ENCODE measurements at regions not wholly inside any gene's neighbourhood (a gene's known extent, or its start where the extent isn't known, plus 50 kb on each side); places are given as distances from the start of the nearest gene placed in this dataset.

DNA sequence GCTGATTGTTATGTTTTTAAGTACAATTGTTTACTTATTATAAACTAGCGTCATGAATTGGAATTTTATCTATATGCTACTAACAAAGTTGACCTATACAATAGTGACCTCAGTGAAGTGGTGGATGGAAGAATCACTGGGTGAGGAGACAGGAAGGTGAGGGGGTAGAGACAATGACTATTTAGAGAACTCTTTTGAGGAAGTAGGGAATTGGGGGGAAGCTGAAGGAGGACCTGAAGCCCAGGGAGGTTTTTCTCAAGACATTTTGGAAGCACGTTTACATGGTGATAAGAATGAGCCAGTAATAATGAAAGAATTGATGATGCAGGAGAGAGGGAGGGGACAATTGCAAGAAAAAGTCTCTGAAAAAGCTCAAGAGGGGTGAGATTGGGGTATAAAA, 96.4 kb downstream of the RPS12 start:
- TF ChIP-seq, protein P1, sequence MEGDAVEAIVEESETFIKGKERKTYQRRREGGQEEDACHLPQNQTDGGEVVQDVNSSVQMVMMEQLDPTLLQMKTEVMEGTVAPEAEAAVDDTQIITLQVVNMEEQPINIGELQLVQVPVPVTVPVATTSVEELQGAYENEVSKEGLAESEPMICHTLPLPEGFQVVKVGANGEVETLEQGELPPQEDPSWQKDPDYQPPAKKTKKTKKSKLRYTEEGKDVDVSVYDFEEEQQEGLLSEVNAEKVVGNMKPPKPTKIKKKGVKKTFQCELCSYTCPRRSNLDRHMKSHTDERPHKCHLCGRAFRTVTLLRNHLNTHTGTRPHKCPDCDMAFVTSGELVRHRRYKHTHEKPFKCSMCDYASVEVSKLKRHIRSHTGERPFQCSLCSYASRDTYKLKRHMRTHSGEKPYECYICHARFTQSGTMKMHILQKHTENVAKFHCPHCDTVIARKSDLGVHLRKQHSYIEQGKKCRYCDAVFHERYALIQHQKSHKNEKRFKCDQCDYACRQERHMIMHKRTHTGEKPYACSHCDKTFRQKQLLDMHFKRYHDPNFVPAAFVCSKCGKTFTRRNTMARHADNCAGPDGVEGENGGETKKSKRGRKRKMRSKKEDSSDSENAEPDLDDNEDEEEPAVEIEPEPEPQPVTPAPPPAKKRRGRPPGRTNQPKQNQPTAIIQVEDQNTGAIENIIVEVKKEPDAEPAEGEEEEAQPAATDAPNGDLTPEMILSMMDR (IDR thresholded peaks at IDR 0.05; ENCODE audit: borderline replicate concordance, insufficient read depth, low read depth, low read length) = no peak
- H3K4me3 ChIP-seq (ENCODE audit: low read depth, low read length) = no peak overlapping the region

DNA sequence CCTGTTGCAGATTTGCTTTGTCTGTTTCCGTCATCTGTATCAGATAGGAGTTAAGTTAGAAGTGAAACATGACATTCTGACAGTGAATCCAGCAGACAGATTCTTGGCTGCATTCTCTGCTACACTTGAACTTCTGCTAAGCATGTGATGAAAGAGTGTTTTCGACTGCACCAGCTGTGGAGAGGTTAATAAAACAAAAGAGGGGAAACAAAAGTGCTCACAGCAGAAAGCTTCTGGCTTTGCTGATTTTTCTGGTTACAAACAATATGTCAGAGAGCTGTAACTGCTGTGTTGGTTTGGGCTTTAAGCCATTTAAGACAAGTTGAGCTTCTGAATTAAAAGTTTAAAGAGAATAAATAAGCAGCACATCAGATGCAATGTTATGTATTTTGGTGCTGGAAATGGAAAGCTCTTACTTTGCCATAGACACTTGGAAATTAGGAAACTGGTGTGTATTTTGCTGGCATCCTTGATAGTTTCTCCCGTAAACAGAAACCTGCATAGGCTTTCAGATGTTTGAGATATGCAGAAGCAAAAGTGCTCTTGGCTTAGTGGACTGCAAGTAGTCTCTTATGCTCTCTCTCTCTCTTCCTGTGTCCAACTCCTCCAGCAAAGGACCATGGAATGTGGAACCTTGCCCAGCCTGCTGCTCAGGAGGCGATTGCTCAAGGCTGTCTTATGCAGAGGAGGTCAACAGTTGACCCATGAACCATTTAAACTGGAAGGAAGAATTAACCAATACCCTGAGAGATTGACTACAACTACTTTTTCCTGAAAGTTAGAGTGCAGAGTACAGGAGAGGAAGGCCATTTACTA, 104.9 kb downstream of the RPS12 start:
- no peak overlapping the region for H3K4me3 ChIP-seq (ENCODE audit: low read depth, low read length)
- TF ChIP-seq, protein P1 (IDR thresholded peaks at IDR 0.05; ENCODE audit: borderline replicate concordance, insufficient read depth, low read depth, low read length) = no peak

DNA sequence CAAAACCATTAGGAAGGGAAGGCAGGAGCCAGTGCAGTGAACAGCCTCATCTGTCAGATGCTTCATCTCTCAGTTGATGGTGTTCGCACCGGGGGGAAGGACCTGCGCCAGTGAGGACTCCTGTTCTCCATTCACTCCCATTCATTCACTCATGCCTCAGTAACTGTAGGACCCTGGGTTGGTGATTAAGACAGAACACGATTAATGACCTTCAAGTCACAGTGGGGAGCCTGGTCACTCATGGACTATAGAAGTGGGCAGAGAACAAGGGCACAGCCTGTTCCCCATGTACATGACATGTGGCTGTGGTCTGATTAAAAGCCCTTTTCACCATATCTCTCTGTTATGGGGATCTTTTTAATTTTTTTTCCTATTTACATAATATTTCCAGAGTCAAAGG, 113.3 kb downstream of the RPS12 start:
- TF ChIP-seq, protein P1 (IDR thresholded peaks at IDR 0.05; ENCODE audit: borderline replicate concordance, insufficient read depth, low read depth, low read length) = no peak
- no peak overlapping the region for H3K4me3 ChIP-seq (ENCODE audit: low read depth, low read length)

DNA sequence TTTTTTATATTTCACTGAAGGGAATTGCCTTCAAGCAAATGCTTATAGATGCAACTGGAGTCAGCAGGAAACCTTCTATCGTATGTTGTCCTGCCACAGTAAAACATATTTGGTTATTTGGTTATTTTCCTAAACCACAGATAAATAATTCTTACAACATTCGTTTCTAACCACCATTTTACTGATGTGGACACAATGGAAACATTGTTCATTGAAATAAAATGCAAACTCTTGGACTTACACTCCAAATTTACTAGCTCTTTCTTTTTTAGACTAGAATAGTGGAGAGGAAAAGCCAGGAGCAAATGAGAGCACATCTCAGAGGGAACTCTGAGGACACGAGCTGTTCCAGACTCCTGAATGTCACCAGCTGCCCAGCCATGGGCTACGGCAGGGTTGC, 114.8 kb downstream of the RPS12 start:
- TF ChIP-seq, protein P1 (IDR thresholded peaks at IDR 0.05; ENCODE audit: borderline replicate concordance, insufficient read depth, low read depth, low read length) = no peak
- no peak overlapping the region for H3K4me3 ChIP-seq (ENCODE audit: low read depth, low read length)

DNA sequence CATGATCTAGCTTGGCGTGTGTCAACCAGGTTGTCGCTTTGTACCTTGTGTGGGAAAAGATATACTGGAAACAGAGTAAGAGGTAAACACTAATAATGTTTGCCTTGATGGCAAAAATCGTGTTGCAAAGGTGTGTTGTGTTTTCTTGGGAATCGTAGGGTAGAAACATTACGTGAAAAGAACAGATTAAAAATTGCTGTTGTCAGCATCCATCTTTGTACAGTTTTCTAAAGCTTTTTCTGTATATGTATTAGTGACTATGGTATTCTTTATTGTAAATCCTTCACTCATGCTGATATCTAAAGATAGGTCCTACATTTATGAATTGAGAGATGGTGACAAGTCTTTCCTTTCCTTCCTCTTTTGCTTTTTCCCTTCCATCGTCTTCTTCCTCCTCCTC, 116.9 kb downstream of the RPS12 start:
- TF ChIP-seq, protein P1 (IDR thresholded peaks at IDR 0.05; ENCODE audit: borderline replicate concordance, insufficient read depth, low read depth, low read length) = no peak
- H3K4me3 ChIP-seq (ENCODE audit: low read depth, low read length) = no peak overlapping the region

DNA sequence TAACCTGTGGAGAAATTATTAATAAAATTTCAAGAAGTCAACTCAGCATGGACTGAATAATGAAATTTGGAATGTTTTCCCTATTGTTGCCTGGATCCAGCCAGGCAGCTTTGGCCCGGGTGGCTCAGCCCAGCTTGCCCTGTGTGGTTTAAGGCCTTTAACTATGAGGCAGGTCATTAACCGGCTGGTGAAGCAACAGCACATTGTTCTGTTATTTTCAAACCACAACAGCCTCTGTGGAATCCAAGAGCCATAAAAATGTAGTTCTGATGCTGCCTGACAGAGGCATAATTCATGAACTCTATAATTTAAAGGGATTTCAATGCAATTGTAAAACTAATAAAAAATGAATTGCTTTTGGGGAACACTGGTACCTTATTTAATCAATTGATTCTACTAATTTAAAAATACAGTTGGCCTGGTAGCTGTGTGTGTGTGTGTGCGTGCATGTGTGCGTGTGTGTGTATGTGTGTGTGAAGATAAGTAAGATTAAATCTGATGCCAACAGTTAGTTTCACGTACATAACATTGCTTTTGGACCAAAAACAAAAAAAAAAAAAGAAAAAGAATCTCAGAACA, 117.7 kb downstream of the RPS12 start:
- H3K4me3 ChIP-seq (ENCODE audit: low read depth, low read length) = no peak overlapping the region
- TF ChIP-seq, protein P1 (IDR thresholded peaks at IDR 0.05; ENCODE audit: borderline replicate concordance, insufficient read depth, low read depth, low read length) = no peak

DNA sequence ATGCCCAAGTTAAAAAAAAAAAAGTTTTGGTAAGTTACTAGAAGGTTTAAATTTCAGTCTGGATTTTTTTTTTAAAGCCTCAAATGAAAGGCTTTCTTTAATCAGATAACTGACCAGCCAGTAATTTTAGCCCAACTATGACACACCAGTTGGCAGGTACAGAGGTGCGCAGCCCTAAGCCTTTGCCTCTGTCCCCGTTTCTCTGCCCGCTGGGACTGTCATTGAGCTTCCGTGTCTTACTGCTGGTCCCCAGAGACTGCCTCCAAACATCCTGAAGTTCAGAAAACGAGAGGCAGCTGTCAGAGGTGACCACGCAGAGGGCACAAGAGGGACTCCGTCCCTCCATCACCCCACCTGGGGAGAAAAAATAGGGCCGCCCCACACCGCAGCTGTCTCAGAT, 118.2 kb downstream of the RPS12 start:
- TF ChIP-seq, protein P1 (IDR thresholded peaks at IDR 0.05; ENCODE audit: borderline replicate concordance, insufficient read depth, low read depth, low read length) = no peak

More for the DNA sequence above, 118.2 kb downstream of the RPS12 start:
- no peak overlapping the region for H3K4me3 ChIP-seq (ENCODE audit: low read depth, low read length)

Measured in GM12875 (cell line).